ENCODE measurements at regions not wholly inside any gene's neighbourhood (a gene's known extent, or its start where the extent isn't known, plus 50 kb on each side); places are given as distances from the start of the nearest gene placed in this dataset.
"Not testable (repeated sequence)": the region's sequence is repeated elsewhere in the genome, so short reads cannot be mapped to it uniquely, and the experiment has no call there.

DNA sequence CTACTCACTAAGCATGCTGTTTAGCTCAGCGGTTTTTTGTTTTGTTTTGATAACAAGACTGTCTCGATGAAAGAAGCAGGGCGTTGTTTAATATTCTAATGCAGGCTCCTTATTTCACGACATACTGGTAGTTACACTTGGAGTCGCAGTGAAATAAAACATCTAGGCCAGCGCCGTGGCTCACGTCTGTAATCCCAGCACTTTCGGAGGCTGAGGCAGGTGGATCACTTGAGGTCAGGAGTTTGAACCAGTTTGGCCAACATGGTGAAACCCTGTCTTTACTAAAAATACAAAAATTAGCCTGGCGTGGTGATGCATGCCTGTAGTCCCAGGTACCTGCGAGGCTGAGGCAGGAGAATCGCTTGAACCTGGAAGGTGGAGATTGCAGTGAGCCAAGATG lies 145.8 kb downstream of the MYCN start:
- TF ChIP-seq ZNF274 (IDR thresholded peaks at IDR 0.05; ENCODE audit: low read depth, low read length); YY1 (IDR thresholded peaks at IDR 0.05; ENCODE audit: insufficient read depth, insufficient read length): not testable (repeated sequence)
